ENCODE measurements at regions not wholly inside any gene's neighbourhood (a gene's known extent, or its start where the extent isn't known, plus 50 kb on each side); places are given as distances from the start of the nearest gene placed in this dataset.

GRCh38 chr3:162130582-162130981 lies 634.0 kb downstream of the OTOL1 start:
- Mint-ChIP-seq H3K4me3 (no peak overlapping the region), H3K27me3 (ENCODE audit: low read depth) (no peaks in the 10 kb centered on the region), H3K4me1 (peaks cover 4% of the 10 kb centered on the region; the same call in 1 of the 2 replicates), H3K9me3 (no peaks in the 10 kb centered on the region), H3K36me3 (no peaks in the 10 kb centered on the region), H3K27ac (no peak overlapping the region)
- TF ChIP-seq GRHL2 (CRISPR knock-in tag; IDR thresholded peaks at IDR 0.05; ENCODE audit: insufficient replicate concordance, severe bottlenecking) (no peak), MXD4 (CRISPR knock-in tag; IDR thresholded peaks at IDR 0.05; ENCODE audit: borderline replicate concordance) (no peak), JAZF1 (CRISPR knock-in tag; IDR thresholded peaks at IDR 0.05) (no peak), GABPB1 (CRISPR knock-in tag; IDR thresholded peaks at IDR 0.05) (no peak), GTF2I (CRISPR knock-in tag; conservative IDR thresholded peaks at IDR 0.05) (no peak), ZNF396 (CRISPR knock-in tag; IDR thresholded peaks at IDR 0.05; ENCODE audit: borderline replicate concordance) (no peak), EMX1 (CRISPR knock-in tag; IDR thresholded peaks at IDR 0.05) (no peak), STAT6 (CRISPR knock-in tag; conservative IDR thresholded peaks at IDR 0.05; ENCODE audit: low read depth) (no peak)
- TF ChIP-seq, protein P1, sequence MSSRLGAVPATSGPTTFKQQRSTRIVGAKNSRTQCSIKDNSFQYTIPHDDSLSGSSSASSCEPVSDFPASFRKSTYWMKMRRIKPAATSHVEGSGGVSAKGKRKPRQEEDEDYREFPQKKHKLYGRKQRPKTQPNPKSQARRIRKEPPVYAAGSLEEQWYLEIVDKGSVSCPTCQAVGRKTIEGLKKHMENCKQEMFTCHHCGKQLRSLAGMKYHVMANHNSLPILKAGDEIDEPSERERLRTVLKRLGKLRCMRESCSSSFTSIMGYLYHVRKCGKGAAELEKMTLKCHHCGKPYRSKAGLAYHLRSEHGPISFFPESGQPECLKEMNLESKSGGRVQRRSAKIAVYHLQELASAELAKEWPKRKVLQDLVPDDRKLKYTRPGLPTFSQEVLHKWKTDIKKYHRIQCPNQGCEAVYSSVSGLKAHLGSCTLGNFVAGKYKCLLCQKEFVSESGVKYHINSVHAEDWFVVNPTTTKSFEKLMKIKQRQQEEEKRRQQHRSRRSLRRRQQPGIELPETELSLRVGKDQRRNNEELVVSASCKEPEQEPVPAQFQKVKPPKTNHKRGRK (CRISPR knock-in tag; IDR thresholded peaks at IDR 0.05; ENCODE audit: borderline replicate concordance) = no peak
- DNase-seq (ENCODE audit: low spot score) (no peak), ATAC-seq (no peak)
- CTCF ChIA-PET = no interaction called here
- POLR2A ChIA-PET = no interaction called here

- no peaks in the 10 kb centered on the region for H3K9me3 Mint-ChIP-seq
- no peak overlapping the region for H3K4me3 Mint-ChIP-seq
- no peak for ATAC-seq
- no peaks in the 10 kb centered on the region for H3K36me3 Mint-ChIP-seq
- no peak for DNase-seq (ENCODE audit: low spot score)
- H3K27ac Mint-ChIP-seq = no peak overlapping the region
- no peak for TF ChIP-seq FOXJ3 (CRISPR knock-in tag; IDR thresholded peaks at IDR 0.05; ENCODE audit: borderline replicate concordance)
- no peak for TF ChIP-seq JUN (CRISPR knock-in tag; IDR thresholded peaks at IDR 0.05)
- no peak for TF ChIP-seq SMAD4 (CRISPR knock-in tag; IDR thresholded peaks at IDR 0.05)
- TF ChIP-seq MYBL2 (CRISPR knock-in tag; IDR thresholded peaks at IDR 0.05) = no peak
- TF ChIP-seq NFATC4 (CRISPR knock-in tag; IDR thresholded peaks at IDR 0.05) = no peak
- no peak for TF ChIP-seq CBFB (CRISPR knock-in tag; IDR thresholded peaks at IDR 0.05; ENCODE audit: low read depth)
- no peak for TF ChIP-seq E2F1 (CRISPR knock-in tag; IDR thresholded peaks at IDR 0.05)
- TF ChIP-seq ZNF138 (CRISPR knock-in tag; conservative IDR thresholded peaks at IDR 0.05) = no peak
- no peak for TF ChIP-seq JAZF1 (CRISPR knock-in tag; IDR thresholded peaks at IDR 0.05)
- TF ChIP-seq ESRRA (CRISPR knock-in tag; IDR thresholded peaks at IDR 0.05; ENCODE audit: borderline replicate concordance) = no peak
- TF ChIP-seq, protein P2, sequence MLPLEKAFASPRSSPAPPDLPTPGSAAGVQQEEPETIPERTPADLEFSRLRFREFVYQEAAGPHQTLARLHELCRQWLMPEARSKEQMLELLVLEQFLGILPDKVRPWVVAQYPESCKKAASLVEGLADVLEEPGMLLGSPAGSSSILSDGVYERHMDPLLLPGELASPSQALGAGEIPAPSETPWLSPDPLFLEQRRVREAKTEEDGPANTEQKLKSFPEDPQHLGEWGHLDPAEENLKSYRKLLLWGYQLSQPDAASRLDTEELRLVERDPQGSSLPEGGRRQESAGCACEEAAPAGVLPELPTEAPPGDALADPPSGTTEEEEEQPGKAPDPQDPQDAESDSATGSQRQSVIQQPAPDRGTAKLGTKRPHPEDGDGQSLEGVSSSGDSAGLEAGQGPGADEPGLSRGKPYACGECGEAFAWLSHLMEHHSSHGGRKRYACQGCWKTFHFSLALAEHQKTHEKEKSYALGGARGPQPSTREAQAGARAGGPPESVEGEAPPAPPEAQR (CRISPR knock-in tag; IDR thresholded peaks at IDR 0.05) = no peak
- no peaks in the 10 kb centered on the region for H3K4me1 Mint-ChIP-seq
- POLR2A ChIA-PET = no interaction called here
- CTCF ChIA-PET = interaction anchor here (1.1 kb wide), 1 partner anchor 218 kb away, joined by 4 read pairs; no protein-coding TSS in a partner anchor
- no peaks in the 10 kb centered on the region for H3K27me3 Mint-ChIP-seq (ENCODE audit: low read depth)
Observed at GRCh38 chr3:162132981-162133380, 636.4 kb downstream of the OTOL1 start.

Measured in WTC11 (cell line).